Stimulated activated CD4-positive, alpha-beta T cell treated with anti-CD3 and anti-CD28 coated beads, Interleukin-1b, Interleukin-23, amount 100 ng/mL, for 4 hours (primary cell): ENCODE measurements at regions not wholly inside any gene's neighbourhood (a gene's known extent, or its start where the extent isn't known, plus 50 kb on each side); places are given as distances from the start of the nearest gene placed in this dataset.
"Not testable (repeated sequence)": the region's sequence is repeated elsewhere in the genome, so short reads cannot be mapped to it uniquely, and the experiment has no call there.

Experiments
- DNase-seq, 2 donors: peaks; one replicate each; pipeline ENCODE4 v3.0.0-alpha.2; 2020; ENCODE audit warnings: low read depth in 2 of 2

DNA sequence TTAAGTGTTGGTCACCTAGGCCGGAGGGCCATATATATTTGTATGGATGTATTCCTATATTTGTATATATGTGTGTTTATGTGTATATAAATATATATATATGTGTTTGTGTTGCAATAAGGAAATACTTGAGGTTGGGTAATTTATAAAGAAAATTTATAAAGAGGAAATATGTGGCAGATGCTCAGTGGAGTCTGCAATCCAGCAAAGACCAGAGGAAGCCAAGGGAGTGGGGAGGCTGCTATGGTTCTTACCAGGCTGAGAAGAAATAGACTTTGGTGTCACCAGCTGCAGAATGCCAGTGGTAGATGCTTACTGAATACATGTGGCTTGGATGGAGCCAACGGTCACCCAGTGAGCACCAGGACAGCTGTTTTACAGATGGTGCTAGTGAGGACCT lies 97.4 kb upstream of the ELOVL5 start:
- DNase-seq = no peak

DNA sequence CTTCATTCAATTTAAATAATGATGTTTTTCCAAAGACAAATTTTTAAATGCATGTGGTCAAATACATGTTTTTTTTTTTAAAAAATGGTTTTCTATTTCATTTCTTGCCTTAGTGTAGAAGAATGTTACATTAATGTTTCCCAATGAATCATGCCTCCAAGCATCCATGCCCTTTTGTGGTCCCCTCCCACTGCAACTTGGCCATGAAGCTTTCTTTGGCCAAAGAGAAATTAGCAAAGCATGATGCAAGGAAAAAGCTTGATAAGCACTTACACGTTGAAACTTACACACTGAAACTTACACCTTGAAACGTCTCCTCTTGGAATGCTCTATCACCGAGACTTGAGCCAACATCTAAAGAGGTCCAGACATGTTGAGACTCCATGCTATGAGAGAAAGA lies 93.0 kb upstream of the ELOVL5 start:
- DNase-seq = no peak

DNA sequence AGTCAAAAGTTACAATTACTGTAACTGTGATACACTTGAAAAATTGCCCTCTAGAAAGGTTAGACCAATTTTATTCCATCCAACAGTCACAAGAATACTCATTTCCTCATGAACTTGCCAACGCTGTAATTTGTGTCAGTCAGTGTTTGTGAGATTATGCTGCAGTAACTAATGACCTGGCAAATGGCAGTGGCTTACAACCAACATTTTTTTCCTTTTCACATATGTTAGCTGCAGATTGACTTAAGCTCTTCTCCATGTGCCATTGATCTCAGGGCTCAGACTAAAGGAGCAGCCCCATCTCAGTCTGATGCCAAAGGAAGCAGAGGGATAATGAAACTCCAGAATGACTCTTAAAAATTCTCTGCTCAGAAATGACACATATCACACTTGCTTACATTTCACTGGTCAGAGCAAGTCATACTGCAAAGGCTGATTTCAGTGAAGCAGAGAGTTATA lies 92.3 kb upstream of the ELOVL5 start:
- no peak for DNase-seq

DNA sequence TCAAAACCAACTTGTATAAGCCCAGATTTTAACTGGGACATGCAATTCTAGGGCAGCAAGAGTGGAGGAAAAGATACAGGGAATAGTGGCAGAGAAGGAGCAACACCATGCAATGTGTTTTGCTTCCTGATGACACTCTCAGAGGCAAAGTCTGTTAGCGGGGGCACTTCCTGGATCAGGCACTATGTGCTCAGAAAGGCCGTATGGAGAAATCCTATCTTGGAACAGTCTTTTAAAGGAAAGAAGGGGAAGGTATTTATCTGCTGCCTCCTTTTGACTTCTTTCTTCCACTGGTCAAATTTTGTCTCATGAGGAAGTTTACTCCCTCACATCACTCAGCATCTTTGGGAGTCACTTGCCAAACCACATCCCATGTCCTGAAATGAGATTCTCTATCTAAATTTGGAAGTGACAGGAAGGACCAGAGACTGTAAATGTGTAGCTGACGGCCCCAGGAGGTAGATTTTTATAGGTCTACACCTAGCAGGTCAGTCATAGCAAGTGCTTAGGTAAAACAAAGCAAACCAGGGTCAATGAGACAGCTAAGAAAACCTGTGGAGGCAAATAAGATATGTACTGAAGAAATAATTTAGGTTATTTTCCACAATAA lies 91.7 kb upstream of the ELOVL5 start:
- DNase-seq = no peak

DNA sequence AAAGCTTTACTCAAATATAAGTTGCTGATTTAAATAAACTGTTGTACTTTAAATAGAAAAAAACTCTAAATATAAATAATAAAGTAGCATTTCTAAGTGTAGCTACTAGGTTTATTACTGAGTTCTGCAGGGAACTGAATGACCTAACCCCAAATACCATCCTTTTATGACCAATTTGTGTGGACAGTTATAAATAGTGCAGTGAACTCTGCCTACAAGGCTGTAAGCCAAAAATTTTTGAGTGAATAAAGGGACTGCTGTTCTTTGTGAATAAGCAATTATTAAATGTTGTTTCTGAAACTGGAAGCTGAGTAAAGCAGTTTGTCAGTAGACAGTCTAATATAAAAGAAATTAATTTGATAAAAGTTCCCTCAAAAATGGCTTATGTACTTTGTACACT lies 90.8 kb upstream of the ELOVL5 start:
- no peak for DNase-seq

DNA sequence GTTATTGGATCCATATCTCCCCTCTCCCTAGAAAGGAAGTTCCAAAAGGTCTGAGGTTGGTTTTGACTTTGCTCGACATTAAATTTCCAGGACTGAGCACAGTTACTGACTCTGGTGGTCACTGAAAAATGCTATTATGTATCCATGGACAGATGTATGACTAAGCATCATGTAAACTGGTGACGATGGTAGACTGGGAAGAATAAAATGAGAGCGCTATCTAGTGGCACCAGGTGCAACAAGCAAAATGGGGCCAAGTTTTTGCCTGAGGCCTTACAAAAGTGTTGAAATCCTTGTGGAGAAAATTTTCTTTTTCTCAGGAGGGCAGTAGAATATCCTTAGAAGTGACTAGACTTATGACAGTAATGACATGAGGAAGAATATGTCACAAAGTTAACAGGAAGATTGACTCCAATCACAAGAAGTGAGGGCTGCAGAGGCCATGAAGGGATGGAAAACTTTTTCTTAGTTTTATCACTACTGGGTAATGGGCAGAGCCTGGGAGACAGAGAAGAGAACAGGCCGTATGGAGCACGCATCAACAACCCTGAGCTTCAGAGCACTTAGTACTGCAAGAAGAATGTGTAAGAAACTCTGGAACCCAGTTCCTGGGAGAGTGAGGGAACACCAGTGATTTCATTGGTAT lies 88.9 kb upstream of the ELOVL5 start:
- DNase-seq = peak in 1 of 2 donors; percentile 3

DNA sequence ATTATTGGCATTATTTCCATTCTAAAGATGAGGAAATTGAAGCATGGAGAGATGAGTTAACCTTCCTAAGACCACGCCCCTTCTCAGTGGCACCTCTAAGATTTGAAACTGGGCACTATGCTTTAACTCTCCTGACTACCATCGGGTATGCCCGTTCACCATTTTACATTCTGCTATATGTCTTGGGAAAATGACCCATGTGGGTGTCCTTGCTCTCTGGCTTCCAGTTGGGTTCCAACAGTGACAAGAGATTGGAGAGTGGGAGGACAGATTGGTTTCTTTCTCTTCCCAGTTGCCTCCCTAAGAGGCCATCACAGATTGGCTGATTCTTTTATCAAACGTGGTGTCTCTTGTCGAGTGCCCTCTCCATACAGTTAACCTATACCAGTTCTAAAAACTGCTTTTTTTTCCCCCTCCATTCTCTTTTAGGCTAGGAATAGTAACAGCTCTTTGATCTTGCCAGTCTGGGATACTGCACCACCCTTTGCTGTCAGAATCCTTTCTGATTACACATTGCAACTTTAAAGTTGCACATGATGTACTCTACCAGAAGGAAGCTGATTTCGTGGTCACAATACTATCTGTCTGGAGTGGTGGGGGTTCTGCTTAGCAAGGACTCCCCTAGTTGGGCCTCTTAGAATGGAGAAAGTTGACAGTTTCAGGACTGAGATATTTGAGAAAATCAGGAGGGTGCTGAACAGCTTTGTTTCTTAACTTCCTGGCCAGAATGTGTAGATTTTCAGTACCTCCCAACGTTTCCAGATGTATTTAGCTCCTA lies 88.0 kb upstream of the ELOVL5 start:
- DNase-seq = no peak

DNA sequence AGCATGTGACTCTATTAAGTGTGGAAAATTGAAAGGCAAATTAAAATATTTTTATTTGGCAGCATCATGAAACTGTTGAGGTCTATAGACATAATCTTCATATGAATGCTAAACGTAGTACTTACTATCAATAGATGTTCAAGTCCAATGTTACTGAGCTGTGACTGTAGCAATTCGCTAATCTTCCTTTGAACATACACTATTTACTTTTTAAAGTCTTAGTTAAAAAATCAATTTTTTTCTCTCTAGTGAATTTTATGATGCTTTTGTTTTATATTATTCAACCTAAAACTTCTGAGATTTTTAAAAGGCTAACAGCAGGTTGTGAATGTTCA lies 85.2 kb upstream of the ELOVL5 start:
- DNase-seq = no peak

DNA sequence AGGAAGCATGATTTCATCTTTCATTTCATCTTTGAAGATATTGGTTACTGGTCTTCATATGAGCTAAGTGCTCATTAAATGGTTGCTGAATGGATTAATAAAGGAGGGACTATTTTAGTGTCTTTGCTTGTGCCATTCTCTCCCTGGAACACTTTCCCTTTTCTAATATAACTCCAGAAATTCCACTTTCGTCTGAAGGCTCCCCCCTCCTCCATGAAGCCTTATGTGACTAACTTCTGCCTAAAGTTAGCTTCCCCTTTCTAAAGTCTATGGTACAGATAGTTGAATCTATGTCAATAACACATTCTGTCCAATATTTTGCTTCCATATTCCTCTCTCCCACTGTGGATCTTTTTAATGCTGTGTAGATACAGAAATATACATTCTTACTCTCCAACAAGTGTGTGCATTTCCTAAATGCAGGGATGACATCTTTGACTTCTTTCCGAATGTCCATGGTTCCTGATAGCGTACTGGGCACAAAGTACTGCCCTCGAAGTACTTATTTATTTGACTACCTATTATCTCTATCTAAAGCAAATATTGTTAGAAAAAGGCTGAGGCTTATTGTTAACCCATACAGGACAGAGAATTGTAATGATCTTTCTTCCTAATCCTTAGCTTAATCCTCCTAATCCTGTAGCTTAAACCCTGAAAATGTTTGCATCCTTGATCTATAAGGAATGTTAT lies 84.7 kb upstream of the ELOVL5 start:
- no peak for DNase-seq

DNA sequence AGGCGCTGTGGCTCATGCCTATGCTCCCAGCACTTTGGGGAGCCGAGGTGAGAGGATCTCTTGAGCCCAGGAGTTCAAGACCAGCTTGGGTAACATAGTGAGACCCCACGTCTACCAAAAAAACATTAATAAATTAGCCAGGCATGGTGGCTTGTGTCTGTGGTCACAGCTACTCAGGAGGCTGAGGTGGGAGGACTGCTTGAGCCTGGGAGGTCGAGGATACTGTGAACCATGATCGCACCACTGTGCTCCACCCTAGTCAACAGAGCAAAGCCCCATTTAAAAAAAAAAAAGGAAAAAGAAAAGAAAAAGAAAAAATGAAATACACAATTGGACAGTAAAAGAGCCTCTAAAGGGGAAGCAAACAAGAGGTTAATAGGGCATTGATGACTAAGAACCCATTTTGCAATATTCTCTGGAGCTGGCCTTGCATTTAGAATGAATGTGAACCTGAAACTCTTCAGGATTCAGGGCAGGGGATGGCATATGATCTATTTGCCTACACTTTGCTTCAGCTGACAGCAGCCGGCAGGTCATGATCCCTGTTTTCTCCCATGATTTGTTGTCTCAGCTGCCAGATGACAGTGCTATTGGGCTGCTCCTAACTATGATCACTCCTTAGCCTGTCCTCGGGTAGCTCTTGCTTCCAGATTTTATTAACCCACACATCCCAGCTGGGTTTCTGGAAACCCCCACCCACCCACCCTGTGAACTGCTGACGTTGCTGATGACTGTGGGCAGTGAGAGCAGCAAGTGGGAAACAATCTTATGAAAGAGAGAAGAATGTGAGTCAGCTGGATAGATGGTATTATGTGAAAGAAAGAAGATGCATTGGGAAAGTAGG lies 83.8 kb upstream of the ELOVL5 start:
- no peak for DNase-seq

DNA sequence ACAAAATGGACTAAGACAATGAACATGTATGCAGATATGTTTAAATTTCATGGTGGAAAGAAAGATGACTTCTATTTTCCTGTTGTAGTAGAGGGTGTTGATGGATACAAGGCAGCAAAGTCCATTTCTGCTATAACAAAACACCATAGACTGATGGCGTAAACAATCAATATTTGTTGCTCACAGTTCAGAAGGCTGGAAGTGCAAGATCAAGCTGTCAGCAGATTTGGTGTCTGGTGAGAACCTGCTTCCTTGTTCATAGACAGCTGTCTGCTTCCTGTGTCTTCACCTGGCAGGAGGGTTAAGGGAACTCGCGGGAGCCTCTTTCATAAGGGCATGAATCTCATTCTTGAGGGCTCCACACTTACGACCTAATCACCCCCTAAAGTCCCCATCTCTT lies 83.0 kb upstream of the ELOVL5 start:
- DNase-seq = no peak

DNA sequence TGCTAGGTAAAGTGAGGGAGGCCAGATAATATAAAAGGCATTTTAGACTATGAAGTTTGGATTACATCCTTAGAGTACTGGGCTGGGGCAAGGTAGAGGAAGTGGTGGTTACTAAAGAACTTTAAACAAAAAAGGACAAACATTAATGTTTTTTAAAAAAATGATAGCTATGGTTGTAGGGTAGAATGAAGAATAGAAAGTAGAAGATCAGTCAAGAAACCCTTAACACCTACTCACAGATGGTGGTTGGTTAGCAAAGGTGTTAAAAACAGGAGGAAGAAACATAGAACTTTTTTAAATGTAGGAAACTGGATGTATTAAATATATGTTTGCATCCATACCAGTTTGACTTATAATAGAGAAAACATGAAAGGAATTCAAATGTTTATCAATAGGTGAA lies 80.7 kb upstream of the ELOVL5 start:
- DNase-seq = no peak

DNA sequence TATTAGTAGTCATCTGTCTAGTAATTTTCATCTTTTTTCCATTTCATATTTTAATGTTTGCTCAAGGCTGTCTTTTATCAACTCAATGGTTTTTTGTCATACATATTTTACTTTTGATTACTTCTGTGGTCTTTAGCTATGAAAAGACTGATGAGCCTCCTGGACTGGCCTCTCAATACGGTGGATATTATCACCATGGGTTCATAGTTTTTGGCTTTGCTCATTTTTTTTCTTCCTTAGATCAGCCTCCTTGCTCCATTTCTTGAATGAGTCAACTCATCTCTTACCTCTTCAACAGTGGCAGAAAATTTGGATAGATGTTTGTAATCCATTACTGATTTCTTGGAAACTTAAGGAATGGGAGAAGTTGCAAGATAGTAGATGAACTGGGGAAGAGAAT lies 80.1 kb upstream of the ELOVL5 start:
- DNase-seq = no peak

DNA sequence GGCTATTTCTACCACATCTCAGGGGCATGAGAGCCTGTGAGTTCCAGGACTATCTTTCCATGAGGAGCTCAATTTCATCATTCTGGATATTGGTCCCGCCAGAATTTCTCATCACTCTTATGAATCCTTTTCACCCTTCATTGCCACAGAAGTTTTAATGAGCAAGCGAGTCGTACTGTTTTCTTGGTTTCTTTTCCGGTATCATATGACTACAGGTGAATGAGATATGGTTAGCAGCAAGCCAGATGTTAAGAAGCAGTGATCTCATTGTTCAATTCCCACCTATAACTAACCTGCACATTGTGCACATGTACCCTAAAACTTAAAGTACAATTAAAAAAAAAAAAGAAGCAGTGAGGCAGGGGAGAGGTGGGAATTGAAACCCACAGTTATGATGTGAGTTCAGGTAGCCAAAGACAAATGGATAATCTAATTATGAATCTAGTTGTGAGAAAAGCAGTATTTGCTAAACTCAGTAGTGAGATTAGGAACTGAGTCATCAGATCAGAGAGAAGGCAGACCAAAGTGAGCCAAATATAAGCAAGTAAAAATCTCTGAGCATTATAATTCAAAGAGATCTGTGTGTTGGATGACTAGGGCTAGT lies 78.0 kb upstream of the ELOVL5 start:
- DNase-seq = no peak

DNA sequence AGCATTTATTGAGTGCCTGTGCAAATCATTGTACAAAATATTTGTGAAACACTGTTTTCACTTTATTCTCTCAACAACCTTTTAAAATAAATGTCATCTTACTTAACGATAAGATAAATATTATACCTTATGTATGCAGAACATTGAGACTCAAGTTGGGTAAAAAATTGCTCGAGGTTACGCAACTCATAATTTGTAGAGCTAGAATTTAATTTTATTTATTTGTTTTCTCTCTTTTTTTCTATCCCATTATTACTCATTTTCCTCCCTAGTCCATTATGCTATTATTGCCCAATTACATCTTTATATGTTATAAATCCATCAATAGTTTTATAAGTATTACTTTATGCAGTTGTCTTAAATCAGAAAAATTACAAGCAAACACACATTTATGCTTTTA lies 77.4 kb upstream of the ELOVL5 start:
- no peak for DNase-seq

DNA sequence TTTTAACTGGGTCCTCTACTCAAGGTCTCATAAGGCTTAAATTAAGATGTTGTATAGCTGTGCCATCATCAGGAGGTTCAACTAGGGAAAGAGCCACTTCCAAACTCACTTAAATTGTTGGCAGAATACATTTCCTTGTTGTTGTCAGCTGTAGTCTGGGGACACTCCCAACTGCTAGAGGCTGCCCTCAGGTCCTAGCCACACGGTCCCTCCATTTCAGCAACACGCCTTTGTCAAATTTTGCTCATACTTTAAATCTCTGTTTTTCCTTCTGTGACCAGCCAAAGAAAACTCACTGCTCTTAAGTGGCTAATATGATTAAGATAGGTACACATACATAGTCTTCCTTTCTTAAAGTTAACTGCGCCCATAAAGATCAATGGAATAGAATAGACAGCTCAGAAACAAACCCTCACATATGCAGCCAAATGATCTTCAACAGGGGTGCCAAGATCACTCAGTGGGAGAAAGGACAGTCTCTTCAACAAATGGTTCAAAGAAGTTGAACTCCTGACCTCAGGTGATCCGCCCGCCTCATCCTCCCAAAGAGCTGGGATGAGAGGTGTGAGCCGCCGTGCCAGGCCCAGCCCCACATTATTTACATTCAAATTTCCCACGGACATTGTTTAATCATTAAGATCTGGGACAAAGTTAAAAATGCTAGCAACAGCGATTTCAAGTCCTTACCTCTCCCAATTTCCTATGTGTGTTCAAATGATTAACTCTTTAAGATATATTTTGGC lies 76.4 kb upstream of the ELOVL5 start:
- no peak for DNase-seq

DNA sequence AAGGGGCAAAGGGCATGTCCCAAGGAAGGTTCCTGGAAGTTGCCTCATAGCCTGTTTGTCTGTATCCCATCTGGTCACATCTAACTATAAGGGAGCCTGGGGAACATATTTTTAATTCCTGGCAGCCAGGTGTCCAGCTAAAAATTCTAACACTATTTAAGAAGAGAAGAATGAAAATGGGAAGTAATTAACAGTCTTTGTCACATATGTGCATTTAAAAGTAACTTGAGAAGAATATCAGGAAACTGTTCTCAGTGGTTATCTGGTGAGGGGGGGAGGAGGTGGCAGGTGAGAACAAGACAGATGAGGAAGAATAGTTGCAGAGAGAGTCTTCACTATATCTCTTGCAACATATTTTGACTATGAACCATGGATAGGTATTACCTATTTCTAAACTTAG lies 75.5 kb upstream of the ELOVL5 start:
- DNase-seq = no peak

DNA sequence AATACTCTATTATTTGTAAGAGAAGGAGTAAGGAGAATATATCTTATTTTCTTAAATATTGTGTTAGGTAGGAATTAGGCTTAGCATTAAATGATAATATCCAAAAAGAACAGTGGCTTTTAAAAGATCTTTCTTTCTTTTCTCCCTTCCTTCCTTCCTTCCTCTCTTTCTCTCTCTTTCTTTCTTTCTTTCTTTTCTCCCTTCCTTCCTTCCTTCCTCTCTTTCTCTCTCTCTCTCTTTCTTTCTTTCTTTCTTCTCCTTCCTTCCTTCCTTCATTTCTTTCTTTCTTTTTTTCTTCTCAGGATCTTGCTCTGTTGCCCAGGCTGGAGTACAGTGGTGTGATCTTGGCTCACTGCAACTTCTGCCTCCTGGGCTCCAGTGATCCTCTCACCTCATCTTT lies 74.8 kb upstream of the ELOVL5 start:
- DNase-seq = not testable (repeated sequence)

DNA sequence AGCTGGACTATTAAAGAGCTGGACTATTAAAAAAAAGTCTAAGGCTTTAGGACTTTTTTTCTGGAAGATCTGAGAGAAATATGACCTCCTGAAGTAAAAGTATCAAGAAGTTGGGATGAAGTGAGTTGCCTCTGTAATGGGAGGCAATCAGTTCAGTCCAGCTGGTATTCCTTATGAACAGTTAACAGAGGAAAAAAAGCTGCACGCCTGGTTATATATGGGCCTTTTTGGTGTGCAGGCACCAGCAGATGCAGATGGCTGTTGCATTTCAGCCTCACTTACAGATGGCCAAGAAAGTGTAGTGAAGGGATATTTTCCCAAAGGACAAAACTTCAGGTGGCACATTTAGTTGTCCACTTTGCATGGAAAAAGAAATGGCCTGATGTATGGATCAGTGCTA lies 70.3 kb upstream of the ELOVL5 start:
- no peak for DNase-seq

DNA sequence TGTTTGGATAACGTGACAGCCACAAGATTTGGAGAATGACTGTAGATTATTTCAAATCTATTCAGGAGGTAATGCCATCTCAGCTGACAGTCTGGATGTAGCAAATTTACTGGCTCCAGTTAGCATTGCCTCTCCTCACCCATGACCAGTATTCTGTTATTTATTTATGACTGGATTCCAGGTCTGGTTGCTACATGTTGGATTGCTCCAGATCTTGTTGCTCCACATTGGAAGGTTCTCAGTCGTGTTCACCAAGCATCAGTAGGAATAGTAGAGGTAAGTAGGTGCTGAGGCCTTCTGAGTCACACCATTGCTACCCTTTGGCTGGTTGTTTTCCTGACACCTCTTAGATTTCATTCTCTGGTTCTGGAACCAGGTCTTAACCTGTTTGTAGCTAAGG lies 69.5 kb upstream of the ELOVL5 start:
- no peak for DNase-seq

DNA sequence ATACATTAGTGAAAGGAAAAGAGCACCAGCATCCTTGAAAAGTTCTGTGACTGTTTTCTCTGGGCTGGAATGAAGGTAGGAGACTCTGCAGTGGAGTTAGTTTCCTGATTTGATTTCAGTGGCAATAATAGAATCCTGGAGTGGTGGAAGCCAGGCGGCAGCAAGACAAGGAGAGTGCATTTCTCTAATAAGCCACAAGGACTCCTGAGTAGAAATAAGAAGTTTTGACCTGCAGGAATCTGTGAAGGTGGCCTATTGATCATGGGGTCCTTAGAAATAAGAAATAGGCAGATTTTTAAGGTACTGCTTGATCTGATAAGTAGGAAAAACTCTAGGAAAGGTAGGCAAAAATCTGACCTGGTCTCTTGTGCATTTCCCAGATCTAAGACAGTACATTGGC lies 68.4 kb upstream of the ELOVL5 start:
- no peak for DNase-seq
